IgD-negative memory B cell (primary cell): ENCODE measurements at regions not wholly inside any gene's neighbourhood (a gene's known extent, or its start where the extent isn't known, plus 50 kb on each side); places are given as distances from the start of the nearest gene placed in this dataset.

Source experiments
- H3K27ac Mint-ChIP-seq, 3 donors: one replicate each; pipeline ENCODE4 v1.8.0; 2020 to 2022; ENCODE audit warnings: mild to moderate bottlenecking in 3 of 3, mixed read lengths in 3 of 3, moderate library complexity in 1 of 3
- H3K27me3 Mint-ChIP-seq: one replicate; pipeline ENCODE4 v1.8.0; 2021; ENCODE audit warnings: mixed read lengths
- H3K36me3 Mint-ChIP-seq: one replicate; pipeline ENCODE4 v1.8.0; 2020; ENCODE audit warnings: mild to moderate bottlenecking, mixed read lengths
- H3K4me1 Mint-ChIP-seq, 3 donors: one replicate each; pipeline ENCODE4 v1.8.0; 2020 to 2022; ENCODE audit warnings: mixed read lengths in 3 of 3, mild to moderate bottlenecking in 1 of 3
- H3K4me3 Mint-ChIP-seq, 4 donors: one replicate each; pipeline ENCODE4 v1.8.0; 2020 to 2022; ENCODE audit warnings: mild to moderate bottlenecking in 4 of 4, mixed read lengths in 4 of 4, moderate library complexity in 3 of 4
- H3K9me3 Mint-ChIP-seq, 3 donors: one replicate each; pipeline ENCODE4 v1.8.0; 2020 to 2021; ENCODE audit warnings: mixed read lengths in 3 of 3, mild to moderate bottlenecking in 1 of 3

DNA sequence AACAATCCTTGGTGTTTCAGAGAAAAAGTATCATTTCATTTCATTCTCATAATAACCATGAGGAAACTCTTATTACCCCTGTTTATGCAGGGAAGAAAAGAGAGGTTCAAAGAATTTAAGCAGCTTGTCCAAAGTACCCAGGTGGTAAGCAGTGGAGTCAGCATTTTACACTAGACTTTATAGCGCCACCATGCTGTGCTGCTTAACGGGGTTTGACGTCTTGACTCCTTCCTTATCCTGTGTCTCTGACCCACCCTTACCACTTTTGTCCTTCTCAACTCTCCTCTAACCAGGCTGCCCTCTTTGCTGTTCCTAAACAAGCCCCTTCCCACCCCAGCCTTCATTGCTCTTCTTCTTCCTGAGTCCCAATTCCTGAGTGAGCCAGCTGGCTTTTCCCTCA lies 117.0 kb upstream of the AHR start:
- Mint-ChIP-seq H3K27ac (no peak overlapping the region), H3K4me1 (peaks cover 6 to 8% (median 7%) of the 10 kb centered on the region in 3 donors), H3K36me3 (peaks cover under 1% of the 10 kb centered on the region), H3K4me3 (no peak overlapping the region), H3K9me3 (no peaks in the 10 kb centered on the region), H3K27me3 (no peaks in the 10 kb centered on the region)

DNA sequence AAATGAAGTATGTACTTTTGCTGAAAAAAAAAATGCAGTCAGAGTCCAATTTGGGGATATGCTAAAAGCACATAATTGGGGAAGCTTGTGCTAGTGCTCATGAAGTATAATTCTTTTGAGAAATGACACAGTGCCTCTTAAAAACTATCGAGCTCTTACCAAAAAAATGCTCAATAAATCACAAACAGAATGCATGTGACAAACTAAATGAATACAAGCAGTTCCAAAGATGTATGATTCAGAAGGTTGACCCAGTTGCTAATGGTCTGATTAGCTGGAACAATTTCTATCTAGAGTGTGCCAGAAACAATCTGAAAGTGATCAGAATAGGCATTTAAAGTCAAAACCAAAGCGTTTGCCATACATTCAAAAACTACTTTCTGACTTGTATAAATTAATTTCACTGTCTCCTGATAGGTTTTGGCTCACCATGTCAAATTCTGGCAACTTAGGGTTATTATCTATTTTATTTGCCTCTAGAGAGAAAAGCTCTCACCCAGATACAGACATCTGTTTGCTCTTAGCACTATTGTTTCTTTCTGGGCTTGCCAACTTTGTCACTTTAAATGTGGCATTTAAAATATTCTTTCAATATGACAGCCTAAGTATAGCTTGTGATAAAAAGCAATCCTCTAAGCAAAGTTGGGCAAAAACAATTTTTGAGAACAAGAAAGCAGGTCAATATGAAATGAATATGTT lies 114.7 kb upstream of the AHR start:
- Mint-ChIP-seq H3K27me3 (no peaks in the 10 kb centered on the region), H3K4me3 (no peak overlapping the region), H3K27ac (no peak overlapping the region), H3K4me1 (peaks cover 6 to 11% (median 10%) of the 10 kb centered on the region in 3 donors), H3K36me3 (peaks cover 3% of the 10 kb centered on the region), H3K9me3 (no peaks in the 10 kb centered on the region)

DNA sequence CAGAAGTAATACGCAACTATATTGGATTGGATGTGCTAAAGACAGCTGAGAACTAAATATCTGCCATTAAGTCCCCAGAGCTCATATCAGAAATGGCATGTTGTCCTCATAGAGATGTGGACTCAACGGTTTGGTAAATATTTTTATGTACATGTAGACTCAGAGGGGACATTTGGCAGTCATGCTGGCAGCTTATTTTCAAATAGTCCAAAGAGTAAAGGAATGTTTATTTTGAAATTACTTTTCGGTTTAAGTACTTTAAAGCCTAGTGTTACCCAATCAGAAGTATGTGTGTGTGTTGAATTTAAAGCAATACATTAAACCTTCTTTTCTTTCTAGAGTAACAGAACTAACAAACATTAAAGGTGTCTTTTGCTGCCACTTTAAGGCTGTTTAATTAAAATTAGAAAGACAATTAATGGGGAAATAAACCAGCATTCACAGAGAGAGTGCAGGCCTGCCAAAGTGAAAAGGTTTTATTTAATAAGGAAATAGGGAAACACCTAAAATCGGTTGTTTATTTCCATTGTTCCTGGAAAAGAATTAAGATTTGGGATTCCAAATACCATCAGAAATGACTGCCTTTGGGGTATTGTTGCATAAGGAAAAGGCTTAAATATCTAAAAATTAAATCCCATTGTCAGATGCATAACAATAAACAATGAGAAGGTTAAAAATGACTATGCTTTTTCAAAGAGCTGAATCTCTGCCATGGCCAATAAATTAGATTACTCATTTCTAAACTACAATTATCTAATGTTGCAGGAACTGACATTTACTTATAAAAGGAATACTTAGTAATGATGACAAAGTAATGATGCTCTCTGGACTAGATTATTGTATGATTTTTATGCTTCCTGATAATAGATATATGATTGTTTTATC lies 113.4 kb upstream of the AHR start:
- H3K9me3 Mint-ChIP-seq = no peaks in the 10 kb centered on the region
- H3K36me3 Mint-ChIP-seq = peaks cover 3% of the 10 kb centered on the region
- peaks cover 6 to 11% (median 10%) of the 10 kb centered on the region in 3 donors for H3K4me1 Mint-ChIP-seq
- H3K4me3 Mint-ChIP-seq = no peak overlapping the region
- H3K27ac Mint-ChIP-seq = peak overlapping the region in 1 of 3 donors; percentile 65
- no peaks in the 10 kb centered on the region for H3K27me3 Mint-ChIP-seq

DNA sequence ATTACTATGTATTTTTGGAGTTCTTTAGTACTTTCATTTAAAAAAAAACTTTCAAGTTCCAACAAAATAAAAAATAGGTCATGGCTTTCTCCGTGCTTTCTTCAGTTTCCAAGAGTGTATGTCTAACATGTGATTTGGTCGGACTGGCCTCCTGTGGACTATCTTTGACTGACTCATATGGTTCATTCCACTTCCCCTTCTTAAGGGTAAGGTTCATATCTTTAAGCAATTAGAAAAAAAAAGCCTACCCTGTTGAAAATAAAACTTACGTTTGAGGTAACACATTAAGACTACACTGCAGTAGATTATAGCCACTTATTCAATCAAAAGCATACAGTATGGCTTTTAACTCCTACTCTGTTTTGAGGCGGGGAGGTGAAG lies 112.8 kb upstream of the AHR start:
- peaks cover 6 to 11% (median 10%) of the 10 kb centered on the region in 3 donors for H3K4me1 Mint-ChIP-seq
- no peaks in the 10 kb centered on the region for H3K9me3 Mint-ChIP-seq
- peak overlapping the region in 1 of 3 donors; percentile 65 for H3K27ac Mint-ChIP-seq
- H3K4me3 Mint-ChIP-seq = no peak overlapping the region
- no peaks in the 10 kb centered on the region for H3K27me3 Mint-ChIP-seq
- H3K36me3 Mint-ChIP-seq = peaks cover 3% of the 10 kb centered on the region

DNA sequence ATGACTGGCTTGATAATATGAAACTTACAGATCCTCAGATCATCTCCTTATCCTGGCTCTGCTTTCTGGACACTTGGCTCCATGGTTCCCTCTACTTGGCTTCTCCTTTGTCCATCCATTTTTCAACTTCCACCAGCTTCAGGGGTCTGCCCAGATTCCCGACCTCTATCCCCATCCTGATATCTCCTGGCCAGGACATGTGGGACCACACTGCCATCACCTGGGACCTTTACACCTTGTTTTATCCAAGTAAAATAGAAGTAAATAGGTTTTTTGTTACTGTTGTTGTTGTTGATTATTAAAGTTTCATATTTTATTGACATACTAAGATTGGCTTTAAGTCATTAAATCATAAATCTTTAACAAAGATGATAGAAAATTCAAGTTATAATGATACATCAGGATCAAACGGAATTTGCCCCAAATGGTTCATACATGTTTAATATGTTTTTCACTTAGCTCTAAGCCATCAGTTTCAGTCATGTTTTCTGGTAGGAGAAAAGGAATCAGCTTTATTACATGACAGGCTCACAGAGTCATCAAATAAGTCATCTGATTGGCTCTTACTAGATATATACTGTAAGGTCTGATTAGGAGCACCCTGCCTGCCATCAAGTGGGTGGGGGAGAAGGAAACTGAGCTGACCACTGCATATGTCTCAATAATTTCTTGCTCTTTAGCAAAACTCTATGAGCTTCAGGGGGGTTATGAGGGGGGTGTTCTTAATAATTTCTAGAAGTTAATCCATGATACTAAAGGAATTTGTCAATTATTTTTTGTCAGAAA lies 111.5 kb upstream of the AHR start:
- Mint-ChIP-seq H3K4me1 (peaks cover 6 to 11% (median 10%) of the 10 kb centered on the region in 3 donors), H3K36me3 (peaks cover 3% of the 10 kb centered on the region), H3K27ac (peak overlapping the region in 1 of 3 donors; percentile 44), H3K9me3 (no peaks in the 10 kb centered on the region), H3K27me3 (no peaks in the 10 kb centered on the region), H3K4me3 (peak overlapping the region in 1 of 4 donors; percentile 70)

DNA sequence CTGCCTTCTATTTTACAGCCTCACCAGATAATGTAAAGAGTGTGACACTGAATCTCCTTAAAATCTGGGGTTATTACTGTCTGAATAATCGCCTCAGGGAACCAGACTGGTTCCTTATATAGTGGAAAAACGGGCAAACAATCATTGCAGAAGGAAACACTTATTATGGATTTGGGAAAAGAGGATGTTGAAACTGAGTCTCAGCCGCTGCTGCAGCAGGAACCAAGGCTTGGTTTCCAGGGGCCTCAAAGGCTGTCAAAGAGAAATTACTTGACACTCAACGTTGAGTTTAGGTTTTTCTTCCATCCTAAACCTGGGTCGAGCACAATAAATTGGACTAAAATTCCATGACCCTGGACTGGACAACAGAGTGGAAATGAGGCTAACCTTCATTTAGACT lies 103.8 kb upstream of the AHR start:
- Mint-ChIP-seq H3K4me3 (peak overlapping the region in 1 of 4 donors; percentile 7), H3K36me3 (no peaks in the 10 kb centered on the region), H3K27me3 (no peaks in the 10 kb centered on the region), H3K27ac (no peak overlapping the region), H3K4me1 (peaks cover 14 to 18% (median 18%) of the 10 kb centered on the region in 3 donors), H3K9me3 (no peaks in the 10 kb centered on the region)

DNA sequence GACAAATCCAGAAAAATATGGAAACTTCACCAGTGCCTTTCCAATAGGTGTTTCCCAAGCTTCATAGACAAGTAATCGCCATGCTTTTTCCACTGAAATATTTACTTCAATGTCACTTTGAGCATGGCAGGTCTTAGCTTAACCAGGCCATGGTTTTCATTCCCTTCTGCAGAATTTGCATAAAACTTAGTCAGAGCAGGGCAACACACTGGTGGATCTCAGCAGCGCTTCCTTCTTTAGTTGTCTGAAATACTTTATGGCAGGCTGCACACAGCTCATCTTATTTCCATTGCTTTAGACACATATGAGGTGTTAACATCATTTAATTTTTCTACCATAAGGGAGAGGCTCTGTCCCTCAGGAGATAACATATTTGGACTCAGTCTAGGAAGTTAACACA lies 102.9 kb upstream of the AHR start:
- H3K4me1 Mint-ChIP-seq = peaks cover 14 to 18% (median 18%) of the 10 kb centered on the region in 3 donors
- H3K36me3 Mint-ChIP-seq = no peaks in the 10 kb centered on the region

DNA sequence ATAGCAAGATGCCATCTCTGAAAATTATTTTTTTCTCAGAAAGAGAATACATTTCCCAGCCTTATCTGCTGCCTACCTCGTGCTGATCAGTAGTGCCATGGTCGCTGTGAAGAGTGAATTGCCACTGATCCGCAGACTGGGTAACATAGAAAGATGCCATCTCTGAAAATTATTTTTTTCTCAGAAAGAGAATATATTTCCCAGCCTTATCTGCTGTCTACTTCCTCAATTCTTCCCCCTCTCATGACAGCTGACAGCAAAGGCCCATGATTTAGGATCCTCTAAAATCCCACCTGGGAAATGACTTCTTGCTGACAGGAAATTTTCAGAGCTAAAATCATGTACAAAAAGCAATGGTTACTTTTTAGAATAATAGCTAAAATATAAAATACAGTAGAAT lies 92.5 kb upstream of the AHR start:
- Mint-ChIP-seq H3K36me3 (no peaks in the 10 kb centered on the region), H3K9me3 (peaks cover 0 to 2% (median 0%) of the 10 kb centered on the region in 3 donors), H3K4me3 (no peak overlapping the region), H3K27ac (no peak overlapping the region), H3K4me1 (no peaks in the 10 kb centered on the region), H3K27me3 (peaks cover 3% of the 10 kb centered on the region)

More for the DNA sequence above, 102.9 kb upstream of the AHR start:
- Mint-ChIP-seq H3K27me3 (no peaks in the 10 kb centered on the region), H3K27ac (peak overlapping the region in 1 of 3 donors; percentile 35), H3K9me3 (no peaks in the 10 kb centered on the region), H3K4me3 (no peak overlapping the region)

DNA sequence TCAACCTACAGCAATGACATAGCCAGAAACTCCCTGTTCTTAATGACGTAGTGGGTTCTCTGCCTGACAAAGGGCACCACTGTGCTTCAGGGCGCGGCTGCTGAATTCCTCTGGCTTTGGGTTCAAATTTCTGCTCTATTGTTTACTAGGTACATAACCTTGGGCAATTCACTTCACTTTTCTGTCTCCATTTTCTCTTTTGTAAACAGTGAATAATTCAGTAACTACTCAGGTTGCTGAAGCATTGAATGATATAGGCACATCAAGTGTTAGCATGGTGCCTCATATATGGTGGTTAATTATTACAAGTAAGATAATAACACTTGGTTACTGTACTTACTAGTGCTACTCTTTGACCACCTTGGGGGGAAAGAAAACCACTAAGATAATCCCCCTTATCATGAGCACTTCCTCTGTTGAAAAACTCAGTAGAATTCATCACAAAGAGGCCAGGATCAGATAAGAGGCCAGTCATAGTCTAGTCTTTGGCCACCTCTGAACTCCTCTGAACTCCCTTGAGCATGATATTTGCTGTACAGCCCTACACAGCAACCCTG lies 92.0 kb upstream of the AHR start:
- Mint-ChIP-seq H3K4me1 (no peaks in the 10 kb centered on the region), H3K9me3 (peaks cover 0 to 2% (median 0%) of the 10 kb centered on the region in 3 donors), H3K27ac (no peak overlapping the region), H3K27me3 (peaks cover 3% of the 10 kb centered on the region), H3K4me3 (no peak overlapping the region), H3K36me3 (no peaks in the 10 kb centered on the region)

DNA sequence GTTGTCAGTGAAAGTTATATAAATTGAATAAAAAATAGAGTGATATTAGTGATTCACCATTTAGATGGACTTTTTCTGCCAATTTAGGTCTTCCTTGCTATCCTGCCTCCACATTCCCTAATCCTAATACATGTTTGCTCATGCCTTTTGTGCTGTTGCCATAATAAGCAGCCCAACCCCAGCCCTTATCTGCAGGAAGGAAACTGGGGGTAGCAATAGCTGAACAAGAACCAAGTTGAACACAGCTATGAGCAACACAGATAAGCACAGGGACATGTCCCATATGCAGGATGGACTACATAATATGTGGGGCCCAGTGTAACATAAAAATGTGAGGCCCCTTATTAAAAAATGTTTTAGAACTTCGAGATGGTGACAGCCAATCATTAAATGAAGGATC lies 91.2 kb upstream of the AHR start:
- H3K36me3 Mint-ChIP-seq = no peaks in the 10 kb centered on the region
- H3K9me3 Mint-ChIP-seq = peaks cover 0 to 2% (median 0%) of the 10 kb centered on the region in 3 donors
- H3K4me1 Mint-ChIP-seq = no peaks in the 10 kb centered on the region
- no peak overlapping the region for H3K27ac Mint-ChIP-seq
- no peak overlapping the region for H3K4me3 Mint-ChIP-seq
- peaks cover 3% of the 10 kb centered on the region for H3K27me3 Mint-ChIP-seq

DNA sequence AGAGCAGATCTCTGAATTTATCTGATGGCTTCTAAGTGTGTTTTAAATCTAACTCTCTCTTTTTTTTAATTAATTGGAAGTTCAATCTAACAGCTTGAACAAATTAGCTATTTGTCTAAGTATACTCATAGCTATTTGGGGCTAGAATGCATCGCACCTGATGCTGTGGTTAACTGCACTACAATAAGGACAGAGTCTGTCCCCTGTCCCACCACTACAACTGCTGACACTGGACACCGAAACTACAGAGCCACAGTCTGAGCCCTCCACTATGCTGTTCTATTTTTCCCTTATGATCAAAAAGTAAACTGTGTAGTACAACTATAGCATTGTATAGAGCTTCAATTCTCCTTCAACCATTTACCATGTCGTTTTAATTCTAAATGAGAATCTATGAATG lies 89.4 kb upstream of the AHR start:
- no peak overlapping the region for H3K4me3 Mint-ChIP-seq
- H3K4me1 Mint-ChIP-seq = no peaks in the 10 kb centered on the region
- no peak overlapping the region for H3K27ac Mint-ChIP-seq
- peaks cover 1% of the 10 kb centered on the region for H3K36me3 Mint-ChIP-seq
- no peaks in the 10 kb centered on the region for H3K27me3 Mint-ChIP-seq
- no peaks in the 10 kb centered on the region for H3K9me3 Mint-ChIP-seq

DNA sequence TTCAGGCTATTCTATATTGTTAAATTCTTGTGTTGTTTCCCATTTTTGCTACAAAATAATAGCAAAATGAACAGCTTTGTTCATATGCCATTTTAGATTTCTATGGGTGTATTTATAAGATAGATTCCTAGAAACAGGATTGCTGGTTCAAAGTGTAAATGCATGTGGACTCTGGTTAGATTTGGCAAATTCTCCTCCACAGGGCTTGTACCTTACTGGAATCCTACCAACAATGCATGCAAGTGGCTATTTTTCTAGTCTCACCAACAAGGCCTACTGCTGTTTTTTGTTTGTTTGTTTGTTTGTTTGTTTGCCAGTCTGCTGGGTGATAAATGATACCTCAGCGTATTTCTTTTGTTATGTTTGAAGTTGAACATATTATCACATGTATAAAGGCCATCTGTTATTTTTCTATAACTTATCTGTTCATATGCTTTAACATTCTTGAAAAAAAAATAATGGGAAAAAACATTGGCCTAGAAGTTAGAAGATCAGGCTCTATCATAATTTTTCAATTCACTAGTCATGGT lies 87.1 kb upstream of the AHR start:
- no peaks in the 10 kb centered on the region for H3K4me1 Mint-ChIP-seq
- no peak overlapping the region for H3K27ac Mint-ChIP-seq
- H3K9me3 Mint-ChIP-seq = no peaks in the 10 kb centered on the region
- H3K4me3 Mint-ChIP-seq = no peak overlapping the region
- H3K36me3 Mint-ChIP-seq = peaks cover 1% of the 10 kb centered on the region
- peaks cover 3% of the 10 kb centered on the region for H3K27me3 Mint-ChIP-seq

DNA sequence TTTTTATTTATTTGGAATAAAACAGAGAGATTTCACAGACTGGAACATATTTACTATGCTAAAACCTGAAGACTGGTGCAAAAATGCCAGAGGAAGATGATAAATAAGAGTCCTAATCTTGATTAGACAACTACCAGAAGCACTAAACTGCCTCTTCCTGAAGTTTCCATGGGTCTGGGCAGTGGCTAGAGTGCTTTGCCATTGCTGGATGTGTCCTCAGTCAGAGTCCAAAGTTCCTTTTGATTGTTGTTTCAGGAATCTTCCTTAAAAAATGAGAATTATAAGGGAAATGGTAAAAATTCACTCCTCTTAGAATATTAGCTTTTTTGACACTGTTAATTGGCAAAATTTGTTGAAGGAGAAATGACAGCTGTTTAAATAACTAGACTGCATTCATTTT lies 86.3 kb upstream of the AHR start:
- H3K36me3 Mint-ChIP-seq = peaks cover 1% of the 10 kb centered on the region
- H3K4me3 Mint-ChIP-seq = no peak overlapping the region
- H3K4me1 Mint-ChIP-seq = no peaks in the 10 kb centered on the region
- H3K27ac Mint-ChIP-seq = no peak overlapping the region
- H3K9me3 Mint-ChIP-seq = no peaks in the 10 kb centered on the region
- peaks cover 3% of the 10 kb centered on the region for H3K27me3 Mint-ChIP-seq

DNA sequence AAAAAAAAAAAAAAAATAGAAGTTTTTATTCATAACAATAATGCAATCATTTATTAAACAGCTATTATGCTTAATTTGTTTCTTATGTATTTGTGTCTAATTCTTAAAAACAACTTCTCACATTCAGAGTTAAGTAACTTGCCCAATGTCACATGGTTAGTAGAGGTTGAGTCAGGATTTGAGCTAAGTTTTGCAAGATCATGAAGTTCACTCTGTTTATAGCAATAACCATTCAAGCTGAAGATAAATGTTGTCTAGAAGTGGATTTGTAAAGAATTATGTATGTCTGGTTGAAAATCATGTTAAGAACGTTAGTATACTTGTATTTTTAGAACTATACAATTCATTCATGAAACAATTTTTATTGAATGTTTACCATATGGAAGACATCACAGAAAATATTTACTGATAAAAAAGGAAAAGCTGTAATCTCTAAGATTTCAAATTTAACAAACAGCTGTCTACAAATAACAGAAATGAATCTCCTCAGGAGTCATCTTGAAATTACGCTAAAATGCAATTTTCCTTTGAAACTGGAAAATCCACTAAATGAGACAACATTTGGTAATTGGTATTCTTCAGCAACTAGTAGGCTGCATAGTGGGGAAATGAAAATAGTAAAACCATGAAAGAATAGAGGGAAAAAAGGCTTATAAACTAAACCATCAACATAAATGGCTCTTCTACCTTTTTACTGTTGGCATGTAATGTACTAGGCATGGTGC lies 70.5 kb upstream of the AHR start:
- Mint-ChIP-seq H3K9me3 (no peaks in the 10 kb centered on the region), H3K36me3 (no peaks in the 10 kb centered on the region), H3K27me3 (no peaks in the 10 kb centered on the region), H3K27ac (no peak overlapping the region), H3K4me1 (no peaks in the 10 kb centered on the region), H3K4me3 (no peak overlapping the region)
